Activated CD8-positive, alpha-beta T cell treated with anti-CD3 and anti-CD28 coated beads for 36 hours (primary cell): ENCODE measurements at regions not wholly inside any gene's neighbourhood (a gene's known extent, or its start where the extent isn't known, plus 50 kb on each side); places are given as distances from the start of the nearest gene placed in this dataset.

ENCODE experiments used
- ATAC-seq: fragments of 200-7000 bp; cut with Tn5 transposase; one replicate; pipeline ENCODE4 v1.10.0; 2021; ENCODE audit warnings: mild to moderate bottlenecking, moderate library complexity
- CTCF ChIA-PET: fragments of 350-600 bp; sonication (Branson Sonifier 250); formaldehyde crosslinking; loops from one replicate; lab custom pipeline; 2021; ENCODE audit warnings: antibody characterized with exemption; lab: Charles Lee
- POLR2A ChIA-PET: fragments of 350-600 bp; sonication (Branson Sonifier 250); formaldehyde crosslinking; loops from one replicate; lab custom pipeline; 2021; ENCODE audit warnings: antibody characterized with exemption; lab: Charles Lee
- DNase-seq: peaks from one replicate; pipeline ENCODE4 v3.0.0-alpha.2; 2020
- H3K27ac Mint-ChIP-seq: one replicate; pipeline ENCODE4 v1.8.0; 2021; ENCODE audit warnings: mild to moderate bottlenecking, mixed read lengths
- H3K27me3 Mint-ChIP-seq: one replicate; pipeline ENCODE4 v1.8.0; 2021; ENCODE audit warnings: mixed read lengths
- H3K36me3 Mint-ChIP-seq: one replicate; pipeline ENCODE4 v1.8.0; 2021; ENCODE audit warnings: low read depth, mixed read lengths
- H3K4me1 Mint-ChIP-seq: one replicate; pipeline ENCODE4 v1.8.0; 2021; ENCODE audit warnings: low read depth, mixed read lengths
- H3K4me3 Mint-ChIP-seq: one replicate; pipeline ENCODE4 v1.8.0; 2021; ENCODE audit warnings: mild to moderate bottlenecking, moderate library complexity, mixed read lengths
- H3K9me3 Mint-ChIP-seq: one replicate; pipeline ENCODE4 v1.8.0; 2021; ENCODE audit warnings: mixed read lengths
- CTCF ChIP-seq: fragments of 200-600 bp; IDR thresholded peaks from one replicate; pipeline ENCODE4 v1.8.0; 2022; ENCODE audit warnings: antibody characterized with exemption, mild to moderate bottlenecking
- intact Hi-C: fragments of 100-400 bp; cut with micrococcal nuclease; formaldehyde crosslinking; loops from one replicate; pipeline ENCODE4 v1.10.0; 2022

GRCh38 chr9:107064378-107064777 is 201.4 kb downstream of the ZNF462 start:
- ChIA-PET POLR2A (no interaction called here), CTCF (no interaction called here)
- ATAC-seq (no peak), DNase-seq (no peak)
- Mint-ChIP-seq H3K4me1 (no peaks in the 10 kb centered on the region), H3K9me3 (no peaks in the 10 kb centered on the region), H3K27me3 (peaks cover 2% of the 10 kb centered on the region), H3K4me3 (no peak overlapping the region), H3K27ac (no peak overlapping the region), H3K36me3 (no peaks in the 10 kb centered on the region)
- no peak for TF ChIP-seq CTCF
- intact Hi-C loops, result no loop called here

GRCh38 chr9:107065549-107065948 is 202.6 kb downstream of the ZNF462 start:
- DNase-seq (no peak), ATAC-seq (no peak)
- intact Hi-C loops, result no loop called here
- ChIA-PET CTCF (no interaction called here), POLR2A (no interaction called here)
- no peak overlapping the region for H3K27ac Mint-ChIP-seq
- no peak overlapping the region for H3K4me3 Mint-ChIP-seq
- TF ChIP-seq CTCF, result no peak
- H3K9me3 Mint-ChIP-seq, result no peaks in the 10 kb centered on the region
- H3K36me3 Mint-ChIP-seq, result no peaks in the 10 kb centered on the region
- H3K27me3 Mint-ChIP-seq, result peaks cover 2% of the 10 kb centered on the region
- H3K4me1 Mint-ChIP-seq, result no peaks in the 10 kb centered on the region

- Mint-ChIP-seq H3K4me3 (no peak overlapping the region), H3K27me3 (peaks cover 2% of the 10 kb centered on the region), H3K27ac (no peak overlapping the region), H3K36me3 (no peaks in the 10 kb centered on the region), H3K4me1 (no peaks in the 10 kb centered on the region), H3K9me3 (no peaks in the 10 kb centered on the region)
- intact Hi-C loops, result no loop called here
- DNase-seq (no peak), ATAC-seq (no peak)
- POLR2A ChIA-PET, result no interaction called here
- CTCF ChIA-PET, result no interaction called here
- no peak for TF ChIP-seq CTCF
Observed at GRCh38 chr9:107067739-107068416, 204.9 kb downstream of the ZNF462 start.

- Mint-ChIP-seq H3K36me3 (no peaks in the 10 kb centered on the region), H3K4me3 (no peak overlapping the region), H3K9me3 (no peaks in the 10 kb centered on the region), H3K27ac (no peak overlapping the region), H3K27me3 (peaks cover 2% of the 10 kb centered on the region), H3K4me1 (no peaks in the 10 kb centered on the region)
- intact Hi-C loops, result no loop called here
- DNase-seq, result no peak
- ChIA-PET CTCF (no interaction called here), POLR2A (no interaction called here)
- TF ChIP-seq CTCF, result no peak
- no peak for ATAC-seq
Observed at GRCh38 chr9:107068581-107068980, 205.6 kb downstream of the ZNF462 start.

GRCh38 chr9:107070586-107070985 is 207.6 kb downstream of the ZNF462 start:
- TF ChIP-seq CTCF, result no peak
- Mint-ChIP-seq H3K4me3 (no peak overlapping the region), H3K27me3 (peaks cover 4% of the 10 kb centered on the region), H3K4me1 (no peaks in the 10 kb centered on the region), H3K27ac (no peak overlapping the region), H3K9me3 (no peaks in the 10 kb centered on the region), H3K36me3 (no peaks in the 10 kb centered on the region)
- DNase-seq (no peak), ATAC-seq (no peak)
- ChIA-PET CTCF (no interaction called here), POLR2A (no interaction called here)
- intact Hi-C loops, result no loop called here
